GM21447 (cell line): ENCODE measurements at regions not wholly inside any gene's neighbourhood (a gene's known extent, or its start where the extent isn't known, plus 50 kb on each side); places are given as distances from the start of the nearest gene placed in this dataset.

Experiments
- ATAC-seq: cut with Tn5 transposase; IDR thresholded peaks from one replicate; pipeline ENCODE4 v1.9.1; 2021; ENCODE audit not compliant: unreplicated experiment

GRCh38 chr6:112697265-112697664, 350.1 kb downstream of the RFPL4B start:
- ATAC-seq, result no peak

- ATAC-seq, result no peak
Observed at GRCh38 chr6:112701201-112701600, 354.1 kb downstream of the RFPL4B start.

- no peak for ATAC-seq
Observed at GRCh38 chr6:112710710-112711109, 363.6 kb downstream of the RFPL4B start.

- no peak for ATAC-seq
Observed at GRCh38 chr6:112713402-112713801, 366.3 kb downstream of the RFPL4B start.

- no peak for ATAC-seq
Observed at GRCh38 chr6:112717401-112717800, 370.3 kb downstream of the RFPL4B start.

- no peak for ATAC-seq
Observed at GRCh38 chr6:112717856-112718255, 370.7 kb downstream of the RFPL4B start.

- ATAC-seq, result no peak
Observed at GRCh38 chr6:112725541-112726085, 378.5 kb downstream of the RFPL4B start.

- no peak for ATAC-seq
Observed at GRCh38 chr6:112735129-112735528, 388.0 kb downstream of the RFPL4B start.

GRCh38 chr6:112739766-112740165, 392.6 kb downstream of the RFPL4B start:
- no peak for ATAC-seq

- no peak for ATAC-seq
Observed at GRCh38 chr6:112743323-112743722, 396.2 kb downstream of the RFPL4B start.

- no peak for ATAC-seq
Observed at GRCh38 chr6:112744827-112745226, 397.7 kb downstream of the RFPL4B start.

- no peak for ATAC-seq
Observed at GRCh38 chr6:112745765-112746164, 398.6 kb downstream of the RFPL4B start.

GRCh38 chr6:112749673-112750072, 402.5 kb downstream of the RFPL4B start:
- no peak for ATAC-seq

GRCh38 chr6:112752305-112752704, 405.2 kb downstream of the RFPL4B start:
- ATAC-seq, result no peak

- no peak for ATAC-seq
Observed at GRCh38 chr6:112752791-112753190, 405.7 kb downstream of the RFPL4B start.

- no peak for ATAC-seq
Observed at GRCh38 chr6:112760831-112761230, 413.7 kb downstream of the RFPL4B start.

- ATAC-seq, result no peak
Observed at GRCh38 chr6:112761740-112762139, 414.6 kb downstream of the RFPL4B start.

GRCh38 chr6:112764377-112764776, 417.2 kb downstream of the RFPL4B start:
- no peak for ATAC-seq

GRCh38 chr6:112770308-112770707, 423.2 kb downstream of the RFPL4B start:
- ATAC-seq, result no peak

- ATAC-seq, result no peak
Observed at GRCh38 chr6:112773187-112773586, 426.1 kb downstream of the RFPL4B start.

GRCh38 chr6:112774319-112774718, 427.2 kb downstream of the RFPL4B start:
- no peak for ATAC-seq

GRCh38 chr6:112780498-112781096, 433.5 kb downstream of the RFPL4B start:
- peak; percentile 99 for ATAC-seq

- ATAC-seq, result no peak
Observed at GRCh38 chr6:112781241-112781640, 434.1 kb downstream of the RFPL4B start.
